IPS-18c (cell line): ENCODE measurements at regions not wholly inside any gene's neighbourhood (a gene's known extent, or its start where the extent isn't known, plus 50 kb on each side); places are given as distances from the start of the nearest gene placed in this dataset.

ENCODE experiments used
- H3K4me3 ChIP-seq: 2 replicates; pipeline ENCODE4 v1.7.0; 2013; ENCODE audit warnings: low read depth, mild to moderate bottlenecking, low read length, moderate library complexity; ENCODE audit not compliant: insufficient read depth
- H3K9me3 ChIP-seq: one replicate; pipeline ENCODE4 v1.6.1; 2013; ENCODE audit warnings: mild to moderate bottlenecking, low read length, moderate library complexity; ENCODE audit not compliant: control insufficient read depth, insufficient read depth

DNA sequence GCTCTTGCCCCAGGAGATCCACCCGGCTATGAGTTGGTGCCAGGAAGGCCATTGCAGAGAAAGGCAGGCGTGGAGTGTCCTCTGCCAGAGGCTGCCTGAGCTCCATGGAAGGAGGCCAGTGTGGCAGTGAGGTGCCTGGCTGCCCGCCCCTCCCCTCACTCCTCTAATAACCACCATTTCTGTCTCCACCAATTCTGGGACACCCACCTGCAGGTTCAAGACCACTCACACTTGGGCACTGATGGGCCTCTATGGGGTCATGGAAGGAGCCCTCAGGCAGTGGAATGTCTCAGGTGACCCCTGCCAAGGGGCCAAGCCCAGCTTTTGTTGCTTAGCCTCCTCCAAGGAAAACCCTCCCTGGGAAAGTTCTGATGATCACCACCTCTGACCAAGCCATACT, 731.6 kb downstream of the MATN1 start:
- Histone ChIP-seq H3K4me3 (no peak overlapping the region), H3K9me3 (no peaks in the 10 kb centered on the region)

DNA sequence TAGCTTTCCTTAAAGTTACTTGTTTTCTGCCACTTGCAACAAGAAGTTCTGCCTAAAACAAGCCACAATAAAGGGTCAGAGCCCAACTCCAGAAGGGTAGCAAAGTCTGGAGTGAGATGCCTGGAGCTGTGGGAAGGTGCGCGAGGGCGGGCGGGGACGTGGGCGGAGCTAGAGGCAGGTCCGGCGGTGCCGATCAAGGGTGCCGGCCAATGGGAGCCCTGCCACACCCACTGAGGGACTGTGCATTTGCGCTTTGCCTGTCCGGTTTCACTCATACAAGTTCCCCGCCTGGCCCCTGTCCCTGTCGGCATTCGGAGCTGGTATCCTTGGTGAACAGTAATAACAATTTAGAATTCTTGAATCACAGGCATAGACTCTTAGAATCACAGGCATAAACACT, 732.4 kb downstream of the MATN1 start:
- Histone ChIP-seq H3K9me3 (no peaks in the 10 kb centered on the region), H3K4me3 (0 out of 2 replicates have a peak overlapping the region, but pooled peaks have one; percentile 4)

DNA sequence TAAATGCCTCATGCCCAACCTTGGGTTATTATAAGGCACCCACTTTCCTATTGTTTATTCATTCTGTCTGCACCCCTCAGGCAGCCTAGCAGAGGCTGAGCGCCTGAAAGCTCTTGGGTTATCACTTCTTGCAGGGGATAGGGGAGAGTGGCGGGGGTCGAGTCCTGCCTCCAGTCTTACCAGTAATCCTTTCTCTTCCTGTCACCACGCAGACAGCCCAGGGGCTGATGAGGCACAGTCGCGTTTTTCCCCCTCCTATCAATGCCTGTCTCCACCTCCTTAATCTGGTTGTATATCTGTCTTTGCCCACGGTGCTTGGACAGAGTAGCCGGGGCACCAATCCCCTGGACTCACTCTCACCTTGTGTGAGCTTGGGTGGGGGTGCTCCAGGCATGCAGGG, 733.1 kb downstream of the MATN1 start:
- H3K9me3 ChIP-seq, result no peaks in the 10 kb centered on the region
- no peak overlapping the region for H3K4me3 ChIP-seq

DNA sequence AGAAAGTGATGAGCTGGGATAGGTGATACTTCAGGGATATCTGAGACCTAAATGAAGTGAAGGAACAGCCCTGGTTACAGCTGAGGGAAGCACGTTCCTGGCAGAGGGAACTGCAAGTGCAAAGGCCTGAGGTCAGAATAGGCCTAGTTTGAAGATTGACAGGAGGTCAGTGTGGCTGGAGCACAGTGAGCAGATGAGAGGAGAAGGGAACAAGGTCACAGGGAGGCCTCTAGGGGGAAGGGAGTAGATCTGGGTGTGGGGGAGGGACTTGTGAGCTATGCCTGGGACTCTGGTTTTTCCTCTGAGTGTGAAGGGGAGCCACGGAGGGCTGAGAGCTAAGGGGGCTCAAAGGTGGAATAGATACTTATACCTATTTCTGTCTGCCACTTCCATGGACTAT, 736.4 kb downstream of the MATN1 start:
- H3K9me3 ChIP-seq, result peaks cover 2% of the 10 kb centered on the region
- no peak overlapping the region for H3K4me3 ChIP-seq

DNA sequence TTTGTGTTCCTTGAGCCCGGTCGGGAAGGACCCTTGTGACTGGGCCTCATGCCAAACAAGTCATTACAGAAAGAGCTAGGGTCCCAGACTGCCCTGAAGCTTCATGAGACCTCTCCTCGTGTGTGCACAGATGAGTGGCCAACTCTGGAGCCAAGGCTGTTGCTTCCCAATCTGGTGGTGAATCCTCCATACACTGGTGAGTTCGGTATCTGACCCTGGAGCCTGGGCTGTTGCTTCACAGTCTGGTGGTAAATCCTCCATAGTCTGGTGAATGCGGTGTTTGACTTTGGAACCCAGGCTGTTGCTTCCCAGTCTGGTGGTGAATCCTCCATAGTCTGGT, 737.8 kb downstream of the MATN1 start:
- H3K9me3 ChIP-seq, result peaks cover 2% of the 10 kb centered on the region
- no peak overlapping the region for H3K4me3 ChIP-seq

DNA sequence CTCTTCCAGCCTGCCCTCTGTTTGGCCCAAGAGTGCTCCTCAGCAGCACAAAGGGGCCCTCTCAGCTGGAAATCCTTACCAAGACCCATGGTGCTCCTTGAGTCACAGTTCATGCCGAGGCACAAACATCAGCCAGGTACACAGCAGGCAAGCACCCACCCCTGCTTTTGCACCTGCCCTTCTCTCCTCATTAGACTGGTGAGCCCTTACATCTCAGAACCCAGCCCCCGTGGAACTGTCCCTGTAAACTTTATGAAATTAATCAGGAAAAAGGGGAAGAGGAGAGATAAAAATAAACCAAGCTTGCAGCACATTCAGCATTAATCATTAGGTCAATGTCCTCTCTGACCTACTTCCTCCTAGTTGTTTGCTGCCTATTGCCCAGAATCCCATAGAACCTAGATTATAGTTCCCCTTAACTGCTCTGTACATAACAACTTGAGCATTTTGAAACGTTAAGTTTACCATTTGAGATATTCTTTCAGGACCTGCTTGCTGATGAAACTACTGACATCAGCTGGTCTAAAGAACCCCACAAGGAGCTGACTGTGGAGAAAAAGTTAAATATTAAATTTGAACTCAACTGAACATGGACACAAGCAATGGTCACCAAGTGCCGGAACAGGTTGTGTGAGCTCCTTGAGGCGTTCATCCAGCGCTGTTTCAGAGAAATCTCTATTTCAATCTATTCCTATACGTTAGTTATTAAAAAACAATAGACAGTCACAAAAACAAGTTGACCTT, 738.4 kb downstream of the MATN1 start:
- H3K4me3 ChIP-seq, result no peak overlapping the region
- H3K9me3 ChIP-seq, result peaks cover 2% of the 10 kb centered on the region

DNA sequence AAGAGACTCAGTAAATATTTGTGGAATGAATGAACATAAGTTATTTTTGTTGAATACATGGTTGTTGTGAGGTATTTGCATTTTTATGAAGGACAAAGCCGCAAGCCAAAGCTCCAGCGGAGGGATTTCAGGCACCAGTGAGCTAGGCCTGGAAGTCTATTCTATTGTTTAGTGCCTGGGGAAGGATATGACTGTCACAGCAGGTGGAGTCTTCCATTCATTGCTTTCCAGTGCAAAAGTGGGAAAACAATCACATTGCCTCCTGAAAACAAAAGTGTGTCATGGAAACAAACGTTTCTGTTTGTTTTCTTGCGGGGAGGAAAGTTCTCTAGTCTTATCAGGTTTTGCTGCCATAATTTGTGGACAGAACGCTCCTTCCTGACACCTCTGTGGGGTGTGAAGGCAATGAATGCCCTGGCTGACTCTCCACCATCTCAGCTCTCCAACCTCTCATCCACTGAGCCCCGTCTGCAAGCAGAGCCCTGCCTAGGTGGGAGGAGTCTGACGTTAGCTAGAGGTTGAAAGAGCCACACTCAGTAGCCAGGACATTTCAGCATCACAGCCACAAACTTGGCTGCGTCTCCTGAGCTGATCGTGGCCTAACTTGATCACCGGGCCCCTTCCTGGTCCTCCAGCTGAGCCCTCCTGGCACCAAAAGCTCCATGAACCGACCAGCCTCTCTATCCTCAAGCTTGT, 739.1 kb downstream of the MATN1 start:
- Histone ChIP-seq H3K9me3 (peaks cover 2% of the 10 kb centered on the region), H3K4me3 (no peak overlapping the region)

DNA sequence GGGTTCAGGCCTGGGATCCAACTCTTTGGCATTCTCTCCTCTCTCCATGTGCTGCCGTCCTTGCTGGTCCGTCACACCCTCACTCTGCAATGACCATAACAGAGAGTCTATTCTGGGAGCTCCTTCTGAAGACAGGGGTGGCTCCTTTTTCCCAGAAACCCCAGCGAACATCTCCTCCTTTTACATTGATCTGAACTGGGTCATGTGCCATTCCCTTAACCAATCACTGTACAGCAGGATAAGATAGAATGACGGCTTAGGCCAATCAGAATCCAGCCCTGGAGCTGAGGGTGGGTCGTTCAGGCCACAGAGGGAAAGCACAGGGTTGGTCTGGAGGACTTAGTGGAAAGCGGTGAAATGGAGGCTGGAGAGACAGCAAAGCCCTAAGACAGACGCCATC, 740.1 kb downstream of the MATN1 start:
- no peak overlapping the region for H3K4me3 ChIP-seq
- peaks cover 2% of the 10 kb centered on the region for H3K9me3 ChIP-seq

- H3K9me3 ChIP-seq, result peaks cover 2% of the 10 kb centered on the region
Observed at GRCh38 chr1:29981586-29982239, 741.7 kb downstream of the MATN1 start.

DNA sequence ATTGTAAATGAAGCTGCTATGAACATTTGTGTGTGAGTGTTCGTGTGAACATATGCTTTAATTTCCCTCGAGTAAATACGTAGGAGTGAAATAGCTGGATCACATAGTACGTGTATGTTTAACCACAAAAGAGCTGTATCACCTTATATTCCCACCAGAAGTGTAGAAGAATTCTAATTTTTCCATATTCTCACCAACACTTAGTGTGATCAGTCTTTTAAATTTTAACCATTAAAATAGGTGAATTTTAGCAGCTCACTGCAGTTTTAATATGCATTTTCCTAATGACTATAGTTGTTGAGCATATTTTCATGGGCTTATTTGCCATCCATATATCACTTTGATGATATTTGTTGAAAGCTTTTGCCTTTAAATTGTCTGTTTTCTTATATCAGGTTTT, 741.2 kb downstream of the PTPRU start:
- no peaks in the 10 kb centered on the region for H3K9me3 ChIP-seq
- H3K4me3 ChIP-seq, result no peak overlapping the region

More at GRCh38 chr1:29981586-29982239, 741.7 kb downstream of the MATN1 start:
- H3K4me3 ChIP-seq, result no peak overlapping the region

GRCh38 chr1:29975036-29975694, 738.8 kb downstream of the PTPRU start:
- H3K4me3 ChIP-seq, result no peak overlapping the region
- no peaks in the 10 kb centered on the region for H3K9me3 ChIP-seq

DNA sequence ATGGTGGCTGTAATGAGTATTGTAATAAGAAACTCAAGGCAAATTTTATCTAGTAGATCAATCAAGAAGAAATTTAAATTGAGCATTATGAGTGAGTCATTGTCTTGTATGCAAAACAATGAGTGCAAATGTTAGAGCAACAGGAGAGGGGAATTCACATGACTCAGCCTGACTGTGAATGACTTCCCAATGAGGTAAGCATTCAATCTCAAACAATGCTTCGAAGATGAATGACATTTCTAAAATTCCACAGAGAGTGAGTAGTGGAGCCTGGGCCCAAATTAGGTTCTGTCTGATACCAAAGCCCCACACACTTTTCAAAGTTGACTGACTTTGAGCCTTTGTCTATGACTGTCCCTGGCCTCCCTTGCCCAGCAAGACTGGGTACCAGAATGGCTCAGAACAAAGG, 738.0 kb downstream of the PTPRU start:
- Histone ChIP-seq H3K9me3 (no peaks in the 10 kb centered on the region), H3K4me3 (no peak overlapping the region)

- Histone ChIP-seq H3K4me3 (no peak overlapping the region), H3K9me3 (no peaks in the 10 kb centered on the region)
Observed at GRCh38 chr1:29973406-29973805, 737.1 kb downstream of the PTPRU start.

DNA sequence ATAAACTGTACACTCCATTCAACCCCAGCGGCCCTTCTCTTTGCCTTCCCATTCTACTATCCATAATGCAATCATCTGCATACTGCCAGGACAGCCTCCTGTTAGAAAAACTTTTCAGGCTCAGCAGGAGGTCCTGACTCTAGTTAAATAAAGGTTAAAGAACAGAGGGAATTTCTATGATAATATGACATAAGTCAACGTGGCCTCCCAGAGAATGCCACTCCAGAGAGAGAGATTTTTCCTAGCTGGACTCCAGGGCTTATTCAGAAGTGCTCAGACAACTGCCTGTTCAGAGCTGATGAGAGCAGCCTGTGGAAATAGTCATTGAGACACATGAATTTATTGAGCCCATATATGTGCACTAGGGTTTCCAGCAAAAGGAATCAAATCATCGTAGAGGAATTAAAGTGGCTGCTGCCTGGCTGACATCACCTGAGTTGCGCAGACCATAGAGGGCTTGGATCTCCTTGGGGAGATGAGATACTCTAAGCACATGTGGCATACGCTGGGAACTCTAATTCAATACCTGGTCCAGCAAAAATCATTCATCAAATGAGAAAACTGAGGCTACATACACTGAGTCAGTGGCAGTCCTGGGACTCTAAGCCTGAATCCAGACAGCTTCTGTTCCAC, 736.2 kb downstream of the PTPRU start:
- H3K9me3 ChIP-seq, result no peaks in the 10 kb centered on the region
- no peak overlapping the region for H3K4me3 ChIP-seq

DNA sequence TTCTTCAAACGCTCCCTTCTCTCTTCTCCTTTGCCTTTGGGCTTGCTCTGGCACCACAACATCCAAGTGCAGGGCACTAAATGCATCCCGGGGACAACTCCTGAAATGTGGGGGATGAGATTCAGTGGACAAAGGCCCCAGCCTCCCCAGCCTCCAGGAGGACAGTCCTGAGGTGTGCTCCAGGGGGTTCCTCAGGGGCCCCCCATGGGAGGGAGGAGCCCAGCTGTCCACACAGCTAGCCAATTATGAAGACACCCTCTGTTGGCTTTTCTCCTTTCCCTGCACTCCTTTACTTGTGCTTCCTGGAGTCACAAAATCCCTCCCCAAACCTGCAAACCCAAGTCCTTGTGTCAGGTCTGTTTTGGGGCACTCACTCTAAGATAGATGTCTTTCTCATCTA, 735.4 kb downstream of the PTPRU start:
- H3K4me3 ChIP-seq, result no peak overlapping the region
- no peaks in the 10 kb centered on the region for H3K9me3 ChIP-seq

GRCh38 chr1:29970747-29971325, 734.5 kb downstream of the PTPRU start:
- Histone ChIP-seq H3K9me3 (no peaks in the 10 kb centered on the region), H3K4me3 (no peak overlapping the region)

DNA sequence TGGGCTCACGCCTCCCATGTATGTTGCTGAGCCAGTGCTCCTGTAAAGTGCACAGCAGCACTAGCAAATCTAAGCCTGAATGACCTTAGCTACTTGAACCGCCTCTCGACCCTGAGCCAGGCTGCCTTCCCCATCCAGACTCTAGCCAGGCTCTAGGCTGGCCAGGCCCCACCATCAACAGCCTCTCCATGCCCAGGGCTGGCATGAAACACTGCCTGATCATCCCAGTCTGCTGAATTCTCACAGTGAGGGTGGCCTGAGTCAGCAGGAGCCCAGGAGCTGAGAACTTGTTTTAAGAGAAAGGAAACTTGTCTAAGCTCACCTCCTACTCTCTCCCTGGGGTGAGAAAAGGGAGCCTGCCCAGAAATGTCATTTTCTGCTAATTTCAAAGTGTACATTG, 733.3 kb downstream of the PTPRU start:
- H3K4me3 ChIP-seq, result no peak overlapping the region; the same call in 1 of the 2 replicates
- H3K9me3 ChIP-seq, result no peaks in the 10 kb centered on the region
